ENCODE measurements at regions not wholly inside any gene's neighbourhood (a gene's known extent, or its start where the extent isn't known, plus 50 kb on each side); places are given as distances from the start of the nearest gene placed in this dataset.
"Not testable (repeated sequence)": the region's sequence is repeated elsewhere in the genome, so short reads cannot be mapped to it uniquely, and the experiment has no call there.

GRCh38 chr9:115466756-115467155 lies 348.8 kb upstream of the TNC start:
- H3K27me3 Mint-ChIP-seq (ENCODE audit: low read depth): peaks cover 3% of the 10 kb centered on the region
- no peak overlapping the region for H3K4me3 Mint-ChIP-seq
- TF ChIP-seq CTCF (IDR thresholded peaks at IDR 0.05; ENCODE audit: unreplicated experiment): no peak
- DNase-seq (ENCODE audit: low spot score in 2 of 2, unreplicated experiment in 2 of 2): no peak
- H3K27ac Mint-ChIP-seq: no peak overlapping the region
- H3K36me3 Mint-ChIP-seq: no peaks in the 10 kb centered on the region
- peaks cover 9% of the 10 kb centered on the region for H3K9me3 Mint-ChIP-seq
- H3K4me1 Mint-ChIP-seq: no peaks in the 10 kb centered on the region

GRCh38 chr9:115469841-115470240 lies 351.9 kb upstream of the TNC start:
- peaks cover 30% of the 10 kb centered on the region for H3K27me3 Mint-ChIP-seq (ENCODE audit: low read depth)
- H3K36me3 Mint-ChIP-seq: no peaks in the 10 kb centered on the region
- peaks cover 9% of the 10 kb centered on the region for H3K9me3 Mint-ChIP-seq
- H3K4me3 Mint-ChIP-seq: no peak overlapping the region
- DNase-seq (ENCODE audit: low spot score in 2 of 2, unreplicated experiment in 2 of 2): no peak
- TF ChIP-seq CTCF (IDR thresholded peaks at IDR 0.05; ENCODE audit: unreplicated experiment): no peak
- no peak overlapping the region for H3K27ac Mint-ChIP-seq
- peaks cover 10% of the 10 kb centered on the region for H3K4me1 Mint-ChIP-seq

GRCh38 chr9:115473032-115473431 lies 355.1 kb upstream of the TNC start:
- not testable (repeated sequence) for H3K27ac Mint-ChIP-seq

GRCh38 chr9:115481769-115482168 lies 363.8 kb upstream of the TNC start:
- H3K9me3 Mint-ChIP-seq: no peaks in the 10 kb centered on the region
- peaks cover 6% of the 10 kb centered on the region for H3K27me3 Mint-ChIP-seq (ENCODE audit: low read depth)
- no peaks in the 10 kb centered on the region for H3K4me1 Mint-ChIP-seq
- no peak for DNase-seq (ENCODE audit: low spot score in 2 of 2, unreplicated experiment in 2 of 2)
- H3K4me3 Mint-ChIP-seq: no peak overlapping the region
- no peak for TF ChIP-seq CTCF (IDR thresholded peaks at IDR 0.05; ENCODE audit: unreplicated experiment)
- no peaks in the 10 kb centered on the region for H3K36me3 Mint-ChIP-seq
- H3K27ac Mint-ChIP-seq: no peak overlapping the region

More at GRCh38 chr9:115473032-115473431, 355.1 kb upstream of the TNC start:
- Mint-ChIP-seq H3K27me3 (ENCODE audit: low read depth) (peaks cover 53% of the 10 kb centered on the region), H3K4me1 (peaks cover 12% of the 10 kb centered on the region)
- H3K36me3 Mint-ChIP-seq; H3K9me3 Mint-ChIP-seq; DNase-seq (ENCODE audit: low spot score in 2 of 2, unreplicated experiment in 2 of 2); H3K4me3 Mint-ChIP-seq: not testable (repeated sequence)

GRCh38 chr9:115482747-115483146 lies 364.8 kb upstream of the TNC start:
- Mint-ChIP-seq H3K9me3 (no peaks in the 10 kb centered on the region), H3K27me3 (ENCODE audit: low read depth) (peaks cover 2% of the 10 kb centered on the region), H3K4me3 (no peak overlapping the region), H3K27ac (no peak overlapping the region), H3K4me1 (no peaks in the 10 kb centered on the region), H3K36me3 (no peaks in the 10 kb centered on the region)
- TF ChIP-seq CTCF (IDR thresholded peaks at IDR 0.05; ENCODE audit: unreplicated experiment): no peak
- no peak for DNase-seq (ENCODE audit: low spot score in 2 of 2, unreplicated experiment in 2 of 2)

GRCh38 chr9:115492869-115493268 lies 374.9 kb upstream of the TNC start:
- no peak for DNase-seq (ENCODE audit: low spot score in 2 of 2, unreplicated experiment in 2 of 2)
- Mint-ChIP-seq H3K27me3 (ENCODE audit: low read depth) (no peaks in the 10 kb centered on the region), H3K4me1 (peaks cover 21% of the 10 kb centered on the region), H3K27ac (no peak overlapping the region), H3K9me3 (no peaks in the 10 kb centered on the region), H3K4me3 (no peak overlapping the region), H3K36me3 (no peaks in the 10 kb centered on the region)
- TF ChIP-seq CTCF (IDR thresholded peaks at IDR 0.05; ENCODE audit: unreplicated experiment): no peak

All from mesothelial cell of epicardium (in vitro differentiated cells).